ENCODE measurements at regions not wholly inside any gene's neighbourhood (a gene's known extent, or its start where the extent isn't known, plus 50 kb on each side); places are given as distances from the start of the nearest gene placed in this dataset.

DNA sequence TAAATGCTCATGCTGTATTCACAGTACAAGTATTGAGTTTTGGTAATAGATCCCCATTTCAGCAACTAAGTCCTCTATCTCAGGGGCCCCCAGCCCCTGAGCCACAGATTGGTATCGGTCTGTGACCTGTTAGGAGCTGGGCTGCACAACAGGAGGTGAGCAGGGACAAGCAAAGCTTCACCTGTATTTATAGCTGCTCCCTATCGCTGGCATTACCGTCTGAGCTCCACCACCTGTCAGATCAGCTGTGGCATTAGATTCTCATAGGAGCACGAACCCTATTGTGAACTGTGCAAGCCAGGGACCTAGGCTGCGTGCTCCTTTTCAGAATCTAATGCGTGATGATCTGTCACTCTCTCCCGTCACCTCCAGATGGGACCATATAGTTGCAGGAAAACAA, 262.8 kb upstream of the UBE2E2 start:
- no peak for TF ChIP-seq TAF1 (IDR thresholded peaks at IDR 0.05; ENCODE audit: borderline replicate concordance, insufficient read depth, low read length)
- no peak for TF ChIP-seq POLR2AphosphoS5 (IDR thresholded peaks at IDR 0.05; ENCODE audit: low read depth, low read length)
- no peak for TF ChIP-seq REST (IDR thresholded peaks at IDR 0.05; ENCODE audit: insufficient read depth in 1 of 2, low read depth in 2 of 2, low read length in 2 of 2)
- no peak for TF ChIP-seq SIN3A (IDR thresholded peaks at IDR 0.05; ENCODE audit: borderline replicate concordance, insufficient read depth, low read length)
- TF ChIP-seq FOXP2 (optimal IDR thresholded peaks at IDR 0.05; ENCODE audit: borderline replicate concordance, extremely low read depth, extremely low read length, insufficient read depth), result no peak
